ENCODE measurements at regions not wholly inside any gene's neighbourhood (a gene's known extent, or its start where the extent isn't known, plus 50 kb on each side); places are given as distances from the start of the nearest gene placed in this dataset.
A peak's percentile ranks its signal among the peaks of the same experiment; 100 is the strongest.

- TF ChIP-seq POLR2A (IDR thresholded peaks at IDR 0.05): no peak
- no peak for TF ChIP-seq CTCF (IDR thresholded peaks at IDR 0.05 in 4 of 5, conservative IDR thresholded peaks at IDR 0.05 in 1 of 5)
- Histone ChIP-seq H3K36me3 (no peaks in the 10 kb centered on the region), H3K27ac (no peak overlapping the region), H3K4me3 (no peak overlapping the region), H3K9me3 (no peaks in the 10 kb centered on the region), H3K4me1 (no peaks in the 10 kb centered on the region), H3K27me3 (no peaks in the 10 kb centered on the region)
- ATAC-seq (no peak), DNase-seq (no peak)
- intact Hi-C loops (cut with DNase I; ENCODE audit: low total_unique reads): no loop called here
- in situ Hi-C loops (cut with MboI; ENCODE audit: low sequenced_read_pairs in 4 of 4): no loop called here
Observed at GRCh38 chr5:113673041-113673440, 159.5 kb downstream of the YTHDC2 start.

- H3K27me3 ChIP-seq: no peaks in the 10 kb centered on the region
- ATAC-seq: no peak
- no peak overlapping the region for H3K27ac ChIP-seq
- no peak for DNase-seq
- TF ChIP-seq POLR2A (IDR thresholded peaks at IDR 0.05) (no peak), CTCF (IDR thresholded peaks at IDR 0.05 in 4 of 5, conservative IDR thresholded peaks at IDR 0.05 in 1 of 5) (no peak)
- in situ Hi-C loops (cut with MboI; ENCODE audit: low sequenced_read_pairs in 4 of 4) (loop anchor here in 2 of 4 donors (25.0 kb wide), 1 partner anchor 787 kb away; no protein-coding TSS in a partner anchor), intact Hi-C loops (cut with DNase I; ENCODE audit: low total_unique reads) (no loop called here)
- H3K4me1 ChIP-seq: no peaks in the 10 kb centered on the region
- no peaks in the 10 kb centered on the region for H3K9me3 ChIP-seq
- H3K4me3 ChIP-seq: no peak overlapping the region
- no peaks in the 10 kb centered on the region for H3K36me3 ChIP-seq
Observed at GRCh38 chr5:113675166-113675565, 161.7 kb downstream of the YTHDC2 start.

- H3K9me3 ChIP-seq: no peaks in the 10 kb centered on the region
- in situ Hi-C loops (cut with MboI; ENCODE audit: low sequenced_read_pairs in 4 of 4) (loop anchor here in 2 of 4 donors (25.0 kb wide), 1 partner anchor 784 kb away; no protein-coding TSS in a partner anchor), intact Hi-C loops (cut with DNase I; ENCODE audit: low total_unique reads) (loop anchor here (2.0 kb wide), 1 partner anchor 773 kb away; no protein-coding TSS in a partner anchor)
- H3K4me3 ChIP-seq: no peak overlapping the region
- H3K27me3 ChIP-seq: no peaks in the 10 kb centered on the region
- H3K27ac ChIP-seq: no peak overlapping the region
- H3K36me3 ChIP-seq: no peaks in the 10 kb centered on the region
- no peak for TF ChIP-seq POLR2A (IDR thresholded peaks at IDR 0.05)
- TF ChIP-seq CTCF (IDR thresholded peaks at IDR 0.05 in 4 of 5, conservative IDR thresholded peaks at IDR 0.05 in 1 of 5): no peak
- DNase-seq (no peak), ATAC-seq (no peak)
- H3K4me1 ChIP-seq: no peaks in the 10 kb centered on the region
Observed at GRCh38 chr5:113678202-113678601, 164.7 kb downstream of the YTHDC2 start.

- peak; percentile 45 to 60 for ATAC-seq
- in situ Hi-C loops (cut with MboI; ENCODE audit: low sequenced_read_pairs in 4 of 4): loop anchor here in 2 of 4 donors (25.0 kb wide), 1 partner anchor 783 kb away; no protein-coding TSS in a partner anchor
- no peaks in the 10 kb centered on the region for H3K9me3 ChIP-seq
Observed at GRCh38 chr5:113678924-113679575, 165.6 kb downstream of the YTHDC2 start.

More at GRCh38 chr5:113678924-113679575, 165.6 kb downstream of the YTHDC2 start:
- no peaks in the 10 kb centered on the region for H3K27me3 ChIP-seq
- intact Hi-C loops (cut with DNase I; ENCODE audit: low total_unique reads): loop anchor here (2.0 kb wide), 1 partner anchor 772 kb away; no protein-coding TSS in a partner anchor
- TF ChIP-seq POLR2A (IDR thresholded peaks at IDR 0.05): no peak
- peak; percentile 37 to 68 (median 53) for TF ChIP-seq CTCF (IDR thresholded peaks at IDR 0.05 in 4 of 5, conservative IDR thresholded peaks at IDR 0.05 in 1 of 5)
- DNase-seq: no peak
- H3K36me3 ChIP-seq: no peaks in the 10 kb centered on the region
- H3K27ac ChIP-seq: no peak overlapping the region
- no peaks in the 10 kb centered on the region for H3K4me1 ChIP-seq
- H3K4me3 ChIP-seq: no peak overlapping the region
